Stimulated activated CD8-positive, alpha-beta memory T cell treated with anti-CD3 and anti-CD28 coated beads, Interleukin-12 subunit alpha, Interleukin-12 subunit beta, amount 100 ng/mL, for 4 hours (primary cell): ENCODE measurements at regions not wholly inside any gene's neighbourhood (a gene's known extent, or its start where the extent isn't known, plus 50 kb on each side); places are given as distances from the start of the nearest gene placed in this dataset.

Experiments used
- DNase-seq: peaks from one replicate; pipeline ENCODE4 v3.0.0-alpha.2; 2020; ENCODE audit warnings: low read depth

GRCh38 chr18:39990540-39990939 lies 1964.5 kb upstream of the PIK3C3 start:
- DNase-seq = no peak

DNA sequence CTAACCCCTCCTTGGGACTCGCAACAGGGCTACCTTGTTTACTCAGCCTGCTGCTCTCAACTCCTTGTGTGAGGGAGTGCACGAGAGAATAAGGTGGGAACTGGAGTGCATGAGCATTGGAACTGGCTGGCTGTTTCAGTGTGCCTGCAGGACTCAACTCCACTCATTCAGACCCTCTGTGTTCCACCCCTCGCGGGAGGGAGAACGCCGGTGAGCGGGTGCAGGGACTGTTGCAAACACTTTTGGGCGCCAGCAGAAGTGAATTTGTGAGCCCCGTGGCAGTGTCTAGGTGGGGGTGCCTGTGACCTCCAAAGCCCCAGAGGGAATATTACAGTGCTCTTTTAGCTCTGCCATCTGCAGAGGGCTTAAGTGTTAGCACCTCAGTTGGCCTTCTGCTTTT lies 1978.3 kb upstream of the PIK3C3 start:
- no peak for DNase-seq

DNA sequence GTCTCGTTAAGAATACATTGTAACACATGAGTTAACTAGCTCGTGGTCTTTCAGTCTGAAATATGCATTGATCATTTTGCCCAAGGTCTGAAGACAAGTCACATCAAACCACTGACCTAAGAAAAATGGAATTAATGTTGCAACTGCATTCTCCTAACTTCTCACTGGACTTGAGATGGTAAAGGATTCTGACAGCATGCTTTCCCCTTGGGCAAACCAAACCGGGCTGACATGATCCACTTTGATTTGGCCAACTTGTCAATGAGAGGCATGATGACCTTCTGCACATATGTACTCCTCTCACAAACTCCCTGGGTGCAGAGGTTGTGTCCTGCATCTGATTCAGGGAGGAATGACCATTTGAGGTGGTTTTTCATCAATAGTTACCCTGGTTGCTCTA lies 1982.5 kb upstream of the PIK3C3 start:
- DNase-seq = no peak

DNA sequence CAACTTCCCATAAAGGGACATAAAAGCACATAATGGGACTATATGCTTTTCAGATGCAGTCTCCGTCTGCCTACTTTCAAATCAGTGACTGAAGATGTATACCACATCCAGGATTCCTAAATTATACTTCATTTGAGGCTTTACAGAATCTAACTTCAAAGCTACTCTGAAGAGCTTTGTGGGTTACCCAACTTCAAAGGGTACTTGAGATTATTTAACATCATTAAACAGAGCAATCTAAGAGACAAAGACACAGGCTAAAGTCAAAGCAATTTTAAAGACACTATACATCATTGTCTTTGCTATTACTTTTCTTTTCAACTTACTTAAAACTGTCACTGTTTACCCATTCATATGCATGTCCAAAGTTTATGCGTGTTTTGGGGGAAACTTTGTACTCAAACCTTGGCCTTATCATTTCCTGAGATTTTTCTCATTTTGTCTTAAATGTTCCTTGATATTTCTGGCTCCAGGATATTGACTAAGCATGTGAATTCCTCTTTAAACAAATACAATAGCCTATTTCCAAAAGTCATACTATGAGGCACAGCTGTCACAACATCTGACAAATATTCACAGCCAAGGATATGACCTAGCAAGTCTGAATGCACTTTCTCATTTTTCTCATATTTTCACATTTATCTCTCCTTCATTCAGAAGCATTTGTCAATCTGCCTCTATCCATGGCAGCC lies 1985.1 kb upstream of the PIK3C3 start:
- no peak for DNase-seq

- no peak for DNase-seq
These were observed 1988.8 kb upstream of the PIK3C3 start for GRCh38 chr18:39966275-39966674.

- no peak for DNase-seq
These were observed 1992.5 kb upstream of the PIK3C3 start for GRCh38 chr18:39962546-39962945.

- DNase-seq = no peak
These were observed 1994.5 kb upstream of the PIK3C3 start for GRCh38 chr18:39960550-39960949.

DNA sequence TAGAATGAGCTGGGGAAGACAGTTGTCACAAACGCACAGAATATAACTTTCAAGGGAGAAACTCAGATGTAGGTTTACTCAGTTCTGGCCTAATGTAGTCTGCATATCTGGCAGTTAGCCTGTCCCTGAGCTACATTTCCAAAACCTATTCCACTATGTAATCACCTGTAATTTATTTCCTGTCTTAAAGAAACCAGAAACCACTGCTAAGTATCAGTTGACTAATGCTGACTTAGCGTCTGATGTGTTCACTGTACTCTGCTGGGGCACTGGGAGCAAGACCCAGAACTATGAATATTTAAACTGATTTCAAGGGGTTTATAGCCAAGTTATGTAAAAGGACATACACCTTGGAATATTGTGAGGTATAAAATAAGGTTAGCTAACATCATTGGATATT lies 1995.2 kb upstream of the PIK3C3 start:
- no peak for DNase-seq

DNA sequence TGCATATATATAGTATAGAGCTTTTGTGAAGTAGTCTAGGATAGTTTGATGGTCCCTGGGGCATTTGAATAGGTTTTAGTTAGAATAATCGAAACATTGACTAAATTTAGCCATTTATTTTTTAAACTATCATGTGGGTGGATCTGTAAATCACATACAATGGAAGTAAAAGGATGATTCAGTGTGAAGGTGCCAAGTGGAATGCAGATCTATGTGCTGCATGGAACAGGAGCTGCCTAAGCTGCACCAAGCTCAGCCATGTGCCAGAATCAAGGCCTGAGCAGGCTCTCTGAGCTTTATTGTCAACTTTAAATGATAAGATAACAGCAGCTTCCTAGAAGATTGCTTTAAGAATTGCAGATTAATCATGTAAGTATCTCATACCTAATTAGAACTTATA lies 1996.2 kb upstream of the PIK3C3 start:
- no peak for DNase-seq

DNA sequence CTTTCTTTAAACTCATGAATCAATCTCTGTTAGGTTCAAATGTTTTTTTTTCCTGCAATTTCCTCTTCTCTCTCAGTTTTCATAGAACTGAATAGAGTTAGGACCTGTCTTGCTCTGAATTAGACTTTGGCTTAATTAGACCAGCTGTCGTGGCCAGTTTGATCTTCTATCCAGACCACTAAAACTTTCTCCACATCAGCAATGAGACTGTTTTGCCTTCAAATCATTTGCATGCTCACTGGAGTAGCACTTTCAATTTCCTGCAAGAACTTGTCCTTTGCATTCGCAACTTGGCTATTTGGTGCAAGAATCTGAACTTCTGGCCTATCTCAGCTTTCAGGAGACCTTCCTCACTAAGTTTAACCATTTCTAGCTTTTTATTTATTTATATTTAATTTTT lies 2002.2 kb upstream of the PIK3C3 start:
- DNase-seq = no peak

DNA sequence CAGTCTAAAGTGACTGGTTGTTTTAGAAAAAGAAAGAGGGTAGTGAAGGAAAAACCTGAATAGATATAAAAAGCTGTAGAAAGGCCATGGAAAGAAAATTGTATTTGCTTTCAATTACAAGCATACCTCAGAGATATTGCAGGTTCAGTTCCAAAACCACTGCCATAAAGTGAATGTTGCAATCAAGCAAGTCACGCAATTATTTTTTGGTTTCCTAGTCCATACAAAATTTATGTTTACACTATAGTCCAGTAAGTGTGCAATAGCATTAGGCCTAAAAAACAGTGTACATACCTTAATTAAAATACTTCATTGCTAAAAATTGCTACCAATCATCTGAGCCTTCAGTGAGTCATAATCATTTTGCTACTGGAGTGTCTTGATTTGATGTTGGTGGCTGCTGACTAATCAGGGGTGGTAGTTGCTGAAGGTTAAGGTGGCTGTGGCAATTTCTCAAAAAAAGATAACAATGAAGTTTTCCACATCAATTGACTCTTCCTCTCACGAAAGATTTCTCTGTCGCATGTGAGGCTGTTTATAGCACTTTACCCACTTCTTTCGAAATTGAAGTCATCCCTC lies 2003.8 kb upstream of the PIK3C3 start:
- DNase-seq = no peak

DNA sequence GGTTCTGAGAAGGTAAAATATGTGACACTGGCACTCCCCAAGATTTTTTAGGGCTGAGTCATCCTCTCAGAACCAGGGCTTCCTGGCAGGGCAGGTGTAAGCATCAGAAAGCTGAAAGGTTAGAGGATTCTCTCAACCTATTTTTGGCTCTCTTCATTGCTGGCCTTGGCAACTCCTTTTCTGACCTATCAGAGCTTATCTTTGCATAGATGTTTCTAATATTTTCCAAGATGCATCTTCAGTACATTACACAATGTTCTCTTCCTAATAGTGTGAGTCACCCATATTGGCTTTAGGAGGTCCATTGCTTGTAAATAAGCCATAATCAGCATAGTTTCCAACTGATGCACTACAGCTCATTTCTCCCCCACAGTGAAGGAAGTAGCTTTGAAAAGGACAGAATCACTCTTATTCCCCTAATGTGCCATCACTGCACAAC lies 2008.4 kb upstream of the PIK3C3 start:
- DNase-seq = no peak

DNA sequence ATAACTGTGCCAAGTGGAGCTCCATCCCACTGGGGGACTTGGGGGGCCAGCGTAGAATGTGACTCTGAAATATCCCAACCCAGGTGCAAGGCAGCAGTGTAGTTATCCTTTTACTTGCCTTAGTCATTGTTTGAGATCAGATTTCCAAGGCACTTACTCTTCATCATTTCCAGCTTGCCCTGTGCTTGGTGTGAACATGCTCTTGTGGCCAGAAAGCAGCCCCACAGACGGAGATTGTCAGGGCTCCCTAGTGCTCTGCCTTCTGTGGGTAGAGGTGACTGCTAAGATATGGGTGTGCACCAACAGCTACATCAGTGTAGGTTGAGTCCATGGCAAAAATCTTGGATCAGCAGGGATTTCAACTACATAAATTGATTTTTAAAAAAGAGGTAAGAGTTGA lies 2010.0 kb upstream of the PIK3C3 start:
- no peak for DNase-seq

DNA sequence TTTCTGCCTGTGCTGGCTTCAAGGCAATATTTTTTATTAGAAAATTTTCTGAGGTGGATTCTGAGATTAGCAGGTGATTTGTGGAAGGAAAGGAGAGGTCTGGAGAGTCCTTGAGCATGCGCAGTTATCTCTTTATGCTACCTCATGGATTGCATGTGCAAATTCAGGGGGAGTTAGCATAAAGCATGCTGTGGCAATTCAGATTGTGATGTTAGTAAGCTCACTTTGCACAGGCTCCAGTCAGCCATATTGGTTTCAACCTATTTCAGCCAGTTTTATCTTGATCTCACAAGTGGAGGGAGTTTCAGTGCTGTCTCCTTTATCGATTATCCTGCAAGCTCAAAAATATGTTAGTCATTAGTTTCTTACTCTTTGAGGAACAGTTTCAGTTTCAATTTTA lies 2012.3 kb upstream of the PIK3C3 start:
- DNase-seq = no peak

- no peak for DNase-seq
These were observed 2016.1 kb upstream of the PIK3C3 start for GRCh38 chr18:39938676-39939608.

DNA sequence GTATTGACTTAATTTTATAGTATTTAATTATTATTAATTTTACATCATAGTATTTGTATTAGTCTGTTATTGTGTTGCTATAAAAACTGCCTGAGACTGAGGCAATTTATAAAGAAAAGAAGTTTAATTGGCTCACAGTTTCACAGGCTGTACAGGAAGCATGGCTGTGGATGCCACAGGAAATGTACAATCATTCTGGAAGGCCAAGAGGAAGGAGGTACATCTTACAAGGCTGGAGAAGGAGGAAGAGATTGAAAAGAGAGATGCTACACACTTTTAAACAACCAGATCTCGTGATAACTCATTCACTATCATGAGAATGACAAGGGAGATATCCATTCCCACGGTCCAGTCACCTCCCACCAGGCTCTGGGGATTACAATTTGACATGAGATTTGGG lies 2019.4 kb upstream of the PIK3C3 start:
- DNase-seq = no peak

DNA sequence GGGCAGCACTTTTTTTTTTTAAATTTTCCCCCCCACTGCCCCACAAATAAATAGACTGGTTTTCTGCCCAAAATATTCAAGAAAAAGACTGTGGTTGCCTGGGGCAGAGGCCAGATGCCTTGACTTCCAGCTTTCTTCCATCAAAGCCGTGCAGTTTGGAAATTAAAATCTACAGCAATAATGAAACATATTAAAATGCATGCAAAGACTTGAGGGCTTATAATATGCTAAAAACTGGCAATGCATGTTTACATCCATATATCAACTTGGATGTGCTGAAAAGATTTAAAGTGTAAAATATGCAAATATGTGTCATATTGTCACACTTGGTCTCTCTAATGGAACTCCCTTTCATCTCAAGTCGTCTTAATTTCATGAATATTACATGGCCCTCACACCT lies 2036.2 kb upstream of the PIK3C3 start:
- DNase-seq = no peak

DNA sequence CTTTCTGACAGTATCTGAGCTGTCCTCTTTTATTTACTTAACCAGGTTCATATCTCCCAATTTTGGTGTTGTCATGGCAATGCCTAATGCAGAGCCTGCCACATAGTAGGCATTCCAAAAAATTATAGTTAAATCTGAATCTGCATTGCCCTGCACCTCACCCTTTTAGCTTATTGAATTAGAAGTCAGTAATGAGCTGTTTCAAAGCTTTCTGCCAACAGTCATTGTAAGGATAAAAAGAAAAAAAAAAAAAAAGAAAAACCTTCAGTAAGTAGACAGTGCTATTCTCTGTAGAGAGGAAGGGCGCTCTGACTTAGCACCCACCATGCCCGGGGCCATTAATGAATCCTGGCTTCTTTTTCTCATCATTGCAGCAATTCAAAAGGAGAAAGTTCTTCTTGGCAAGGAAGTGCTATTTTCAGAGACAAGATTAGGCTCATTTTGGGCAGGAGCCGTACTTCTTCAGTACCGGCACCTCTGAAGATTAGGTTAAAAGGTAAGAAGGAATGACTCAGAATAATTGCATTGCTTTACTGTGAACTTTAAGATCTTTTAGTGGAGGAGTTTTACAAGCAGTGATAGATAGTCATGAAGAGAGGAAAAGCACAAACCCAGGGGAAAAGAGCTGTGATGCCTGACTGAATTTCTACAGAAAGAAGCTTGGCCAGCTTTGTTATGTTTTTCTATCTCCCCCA lies 2041.2 kb upstream of the PIK3C3 start:
- DNase-seq = no peak

- DNase-seq = no peak
These were observed 2043.3 kb upstream of the PIK3C3 start for GRCh38 chr18:39911716-39912115.

DNA sequence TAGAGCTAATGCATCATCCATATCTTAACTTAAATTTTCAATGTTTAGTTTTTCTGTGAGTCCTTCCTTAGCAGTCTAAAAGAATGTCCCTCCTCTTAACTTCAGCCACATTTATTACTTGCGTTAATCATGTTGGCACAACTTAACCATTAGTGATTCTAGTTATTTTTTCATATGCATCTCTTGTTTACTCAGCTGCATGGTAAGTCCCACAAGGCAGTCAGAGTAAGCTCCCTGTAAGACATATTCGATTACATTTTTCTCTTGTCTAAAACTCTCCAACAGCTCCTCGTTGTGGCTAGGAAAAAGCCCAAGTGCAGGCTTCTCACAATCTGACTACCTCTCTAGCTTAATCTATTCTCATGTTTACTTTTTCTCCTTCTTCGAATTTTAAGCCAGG lies 2045.3 kb upstream of the PIK3C3 start:
- DNase-seq = no peak

DNA sequence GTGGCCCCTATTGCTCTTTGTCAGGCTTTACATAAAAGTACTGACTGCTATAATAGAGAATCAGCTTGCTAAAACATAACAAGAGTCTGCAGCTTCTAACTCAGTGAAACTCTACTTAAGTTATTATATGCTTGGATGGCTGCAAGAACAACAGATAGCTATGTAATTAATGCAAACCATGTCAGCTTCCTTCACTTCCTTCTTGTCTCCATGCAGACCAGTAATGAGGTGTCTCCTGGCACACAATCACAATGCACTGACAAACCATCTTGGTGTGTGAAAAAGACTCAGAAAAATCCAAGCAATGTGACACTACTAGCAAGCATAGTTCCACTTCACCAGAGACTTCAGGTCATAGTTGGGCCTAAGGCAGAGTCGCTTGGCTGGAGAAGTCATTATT lies 2068.9 kb upstream of the PIK3C3 start:
- DNase-seq = no peak

DNA sequence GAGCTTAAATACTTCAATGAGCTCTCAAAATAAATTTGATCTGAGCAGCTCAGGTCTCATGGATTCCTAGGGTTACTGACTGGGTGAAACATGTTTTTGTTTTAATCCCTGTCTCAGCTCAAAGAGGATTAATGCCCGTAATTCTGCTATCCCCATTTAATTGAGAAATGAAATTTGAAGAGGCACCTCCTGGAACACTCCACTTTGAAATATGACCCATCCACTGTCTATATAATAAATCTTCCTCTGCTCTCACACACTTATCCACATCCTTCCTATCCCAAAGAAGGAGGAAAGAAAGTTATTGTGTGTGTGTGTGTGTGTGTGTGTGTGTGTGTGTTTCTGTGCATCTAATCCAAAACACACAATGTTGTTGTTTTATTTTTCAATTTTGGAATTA lies 2082.4 kb upstream of the PIK3C3 start:
- DNase-seq = no peak

DNA sequence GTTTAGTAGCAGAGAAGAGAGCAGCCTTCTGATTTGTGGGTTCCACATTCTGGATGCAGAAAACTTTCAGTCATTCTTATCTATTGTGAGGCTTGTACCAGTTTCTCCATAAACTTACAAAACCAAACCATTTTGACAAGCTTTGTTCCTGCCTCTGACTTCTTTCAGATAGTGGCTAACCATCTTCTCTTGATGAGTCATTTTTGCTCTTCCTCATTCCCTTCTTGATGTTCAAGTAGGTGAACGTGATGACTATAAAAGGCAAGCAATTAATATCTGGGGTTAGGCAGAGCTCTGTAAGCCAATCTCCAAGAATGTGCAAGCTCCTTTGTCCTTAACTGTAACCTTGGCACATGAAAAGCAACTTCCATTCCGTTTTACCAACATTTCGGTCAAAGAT lies 2083.1 kb upstream of the PIK3C3 start:
- no peak for DNase-seq
